Activated B cell treated with CpG ODN at 0.5 μM for 24 hours (primary cell): ENCODE measurements at regions not wholly inside any gene's neighbourhood (a gene's known extent, or its start where the extent isn't known, plus 50 kb on each side); places are given as distances from the start of the nearest gene placed in this dataset.
"Not testable (repeated sequence)": the region's sequence is repeated elsewhere in the genome, so short reads cannot be mapped to it uniquely, and the experiment has no call there.

Source experiments
- ATAC-seq: fragments of 200-7000 bp; cut with Tn5 transposase; one replicate; pipeline ENCODE4 v1.10.0; 2021; ENCODE audit warnings: low read depth, mild to moderate bottlenecking, moderate library complexity
- CTCF ChIA-PET: fragments of 350-600 bp; sonication (Branson Sonifier 250); formaldehyde crosslinking; loops from one replicate; lab custom pipeline; 2021; ENCODE audit warnings: antibody characterized with exemption; lab: Charles Lee
- POLR2A ChIA-PET: fragments of 350-600 bp; sonication (Branson Sonifier 250); formaldehyde crosslinking; loops from one replicate; lab custom pipeline; 2021; ENCODE audit warnings: antibody characterized with exemption; lab: Charles Lee
- DNase-seq: peaks from one replicate; pipeline ENCODE4 v3.0.0; 2022
- H3K27ac Mint-ChIP-seq: one replicate; pipeline ENCODE4 v1.8.0; 2020; ENCODE audit warnings: mixed read lengths
- H3K27me3 Mint-ChIP-seq: one replicate; pipeline ENCODE4 v1.8.0; 2021; ENCODE audit warnings: mixed read lengths
- H3K36me3 Mint-ChIP-seq: one replicate; pipeline ENCODE4 v1.8.0; 2021; ENCODE audit warnings: low read depth, mixed read lengths
- H3K4me1 Mint-ChIP-seq: one replicate; pipeline ENCODE4 v1.8.0; 2021; ENCODE audit warnings: mixed read lengths
- H3K4me3 Mint-ChIP-seq: one replicate; pipeline ENCODE4 v1.8.0; 2020; ENCODE audit warnings: mild to moderate bottlenecking, mixed read lengths
- H3K9me3 Mint-ChIP-seq: one replicate; pipeline ENCODE4 v1.8.0; 2020; ENCODE audit warnings: mixed read lengths
- intact Hi-C: fragments of 100-400 bp; cut with micrococcal nuclease; formaldehyde crosslinking; loops from one replicate; pipeline ENCODE4 v1.15.1; 2024
- TF ChIP-seq, protein P1 (sequence below): fragments of 200-600 bp; IDR thresholded peaks from one replicate; pipeline ENCODE4 v1.8.0; 2022; ENCODE audit warnings: antibody characterized with exemption, mild to moderate bottlenecking

DNA sequence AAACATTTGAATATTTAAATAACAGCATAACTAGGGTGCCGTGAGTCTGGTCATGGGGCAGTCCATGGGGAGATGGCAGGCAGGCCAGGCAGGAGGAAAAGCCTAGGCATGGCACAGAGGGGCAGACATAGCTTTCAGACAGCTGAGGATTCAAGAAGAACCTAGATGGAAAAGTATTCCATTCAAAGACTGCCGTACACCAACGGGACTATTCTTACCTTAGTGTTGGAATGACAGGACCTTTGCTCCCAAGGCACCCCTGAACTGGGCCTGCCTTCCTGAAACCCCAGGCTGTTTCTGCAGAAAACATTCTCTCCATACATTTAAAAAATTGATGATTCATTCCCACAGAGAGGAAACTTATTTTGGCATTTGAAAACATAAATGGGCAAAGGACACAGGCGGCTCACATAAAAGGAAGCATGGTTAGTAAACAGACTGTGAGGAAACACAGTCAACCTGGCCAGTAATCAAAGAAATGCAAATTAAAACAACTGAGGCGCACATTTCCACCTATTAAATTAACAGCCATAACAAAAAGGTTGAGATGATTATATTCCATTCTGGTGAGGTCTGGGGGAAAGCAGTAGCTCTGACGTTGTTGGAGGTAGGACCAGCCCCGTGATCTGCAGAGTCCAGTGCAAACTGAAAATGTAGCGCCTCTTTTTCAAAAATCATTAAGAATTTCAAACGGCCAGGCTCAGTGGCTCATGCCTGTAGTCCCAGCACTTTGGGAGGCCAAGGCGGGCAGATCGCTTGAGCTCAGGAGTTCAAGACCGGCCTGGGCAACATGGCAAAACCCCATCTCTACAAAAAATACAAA lies 71.3 kb upstream of the SMAD3 start:
- ChIA-PET POLR2A (no interaction called here), CTCF (no interaction called here)
- DNase-seq, result no peak
- no peaks in the 10 kb centered on the region for H3K36me3 Mint-ChIP-seq
- TF ChIP-seq, protein P1, sequence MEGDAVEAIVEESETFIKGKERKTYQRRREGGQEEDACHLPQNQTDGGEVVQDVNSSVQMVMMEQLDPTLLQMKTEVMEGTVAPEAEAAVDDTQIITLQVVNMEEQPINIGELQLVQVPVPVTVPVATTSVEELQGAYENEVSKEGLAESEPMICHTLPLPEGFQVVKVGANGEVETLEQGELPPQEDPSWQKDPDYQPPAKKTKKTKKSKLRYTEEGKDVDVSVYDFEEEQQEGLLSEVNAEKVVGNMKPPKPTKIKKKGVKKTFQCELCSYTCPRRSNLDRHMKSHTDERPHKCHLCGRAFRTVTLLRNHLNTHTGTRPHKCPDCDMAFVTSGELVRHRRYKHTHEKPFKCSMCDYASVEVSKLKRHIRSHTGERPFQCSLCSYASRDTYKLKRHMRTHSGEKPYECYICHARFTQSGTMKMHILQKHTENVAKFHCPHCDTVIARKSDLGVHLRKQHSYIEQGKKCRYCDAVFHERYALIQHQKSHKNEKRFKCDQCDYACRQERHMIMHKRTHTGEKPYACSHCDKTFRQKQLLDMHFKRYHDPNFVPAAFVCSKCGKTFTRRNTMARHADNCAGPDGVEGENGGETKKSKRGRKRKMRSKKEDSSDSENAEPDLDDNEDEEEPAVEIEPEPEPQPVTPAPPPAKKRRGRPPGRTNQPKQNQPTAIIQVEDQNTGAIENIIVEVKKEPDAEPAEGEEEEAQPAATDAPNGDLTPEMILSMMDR, result no peak
- peaks cover 3% of the 10 kb centered on the region for H3K9me3 Mint-ChIP-seq
- ATAC-seq, result no peak
- peaks cover 4% of the 10 kb centered on the region for H3K27me3 Mint-ChIP-seq
- intact Hi-C loops, result no loop called here
- no peak overlapping the region for H3K27ac Mint-ChIP-seq
- peaks cover 5% of the 10 kb centered on the region for H3K4me1 Mint-ChIP-seq
- H3K4me3 Mint-ChIP-seq, result no peak overlapping the region

DNA sequence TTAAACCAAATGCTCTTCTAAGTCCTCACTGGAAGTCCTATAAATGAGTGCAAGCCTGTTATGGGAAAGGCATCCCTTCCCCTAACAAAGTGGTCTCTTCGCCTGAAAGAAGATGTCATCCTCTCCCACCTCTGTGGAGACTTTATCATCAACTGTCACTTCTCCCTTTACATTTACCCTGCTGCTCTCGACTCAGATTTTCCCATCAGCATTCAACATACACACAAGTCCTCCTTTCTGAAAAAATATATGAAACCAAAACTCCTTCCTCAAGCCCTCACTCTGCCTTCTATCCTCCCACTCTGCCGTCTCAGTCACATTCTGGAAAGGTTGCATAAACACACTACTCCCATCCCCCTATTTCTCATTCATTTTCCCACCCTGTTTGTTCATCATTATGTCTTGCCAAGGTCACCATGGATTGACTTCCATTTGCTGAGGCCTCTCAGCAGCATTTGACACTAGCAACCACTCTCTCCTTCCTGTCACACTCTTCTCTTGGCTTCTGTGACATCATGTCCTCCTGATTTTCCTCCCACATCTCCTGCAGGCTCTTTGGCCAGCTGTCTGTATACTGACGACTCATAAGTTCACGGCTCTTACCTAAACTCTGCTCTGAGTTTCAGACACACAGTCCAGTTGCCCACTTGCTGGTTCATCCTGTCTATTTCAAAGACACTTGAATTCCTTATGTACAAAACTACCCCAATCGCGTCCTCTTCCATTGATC lies 70.3 kb upstream of the SMAD3 start:
- H3K36me3 Mint-ChIP-seq, result no peaks in the 10 kb centered on the region
- DNase-seq (no peak), ATAC-seq (no peak)
- H3K4me1 Mint-ChIP-seq, result peaks cover 9% of the 10 kb centered on the region
- peaks cover 1% of the 10 kb centered on the region for H3K27me3 Mint-ChIP-seq
- intact Hi-C loops, result no loop called here
- TF ChIP-seq, protein P1, result no peak
- H3K27ac Mint-ChIP-seq, result no peak overlapping the region
- POLR2A ChIA-PET, result no interaction called here
- no peak overlapping the region for H3K4me3 Mint-ChIP-seq
- CTCF ChIA-PET, result no interaction called here
- peaks cover 2% of the 10 kb centered on the region for H3K9me3 Mint-ChIP-seq

DNA sequence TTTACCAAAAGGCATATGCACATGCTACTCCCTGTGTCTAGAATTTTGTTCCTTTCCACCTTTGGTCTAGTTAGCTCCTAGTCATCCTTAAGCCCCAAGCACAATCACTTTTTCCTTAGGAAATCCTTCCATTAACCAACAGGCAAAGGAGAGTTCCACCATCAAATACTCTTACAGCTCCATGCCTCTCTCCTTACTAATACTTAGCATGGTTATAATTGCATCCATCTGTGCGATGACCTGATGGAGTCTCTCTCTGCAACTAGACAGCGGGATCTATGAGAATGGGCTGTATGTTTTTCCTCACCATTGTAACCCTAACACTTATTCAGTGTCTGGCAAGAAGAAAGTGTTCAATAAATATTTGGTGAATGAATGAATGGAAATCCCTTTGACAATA lies 69.3 kb upstream of the SMAD3 start:
- Mint-ChIP-seq H3K27ac (no peak overlapping the region), H3K36me3 (no peaks in the 10 kb centered on the region), H3K9me3 (peaks cover 2% of the 10 kb centered on the region), H3K4me1 (peaks cover 12% of the 10 kb centered on the region), H3K27me3 (peaks cover 1% of the 10 kb centered on the region), H3K4me3 (no peak overlapping the region)
- intact Hi-C loops, result no loop called here
- TF ChIP-seq, protein P1, result no peak
- ATAC-seq (no peak), DNase-seq (no peak)
- ChIA-PET CTCF (no interaction called here), POLR2A (no interaction called here)

DNA sequence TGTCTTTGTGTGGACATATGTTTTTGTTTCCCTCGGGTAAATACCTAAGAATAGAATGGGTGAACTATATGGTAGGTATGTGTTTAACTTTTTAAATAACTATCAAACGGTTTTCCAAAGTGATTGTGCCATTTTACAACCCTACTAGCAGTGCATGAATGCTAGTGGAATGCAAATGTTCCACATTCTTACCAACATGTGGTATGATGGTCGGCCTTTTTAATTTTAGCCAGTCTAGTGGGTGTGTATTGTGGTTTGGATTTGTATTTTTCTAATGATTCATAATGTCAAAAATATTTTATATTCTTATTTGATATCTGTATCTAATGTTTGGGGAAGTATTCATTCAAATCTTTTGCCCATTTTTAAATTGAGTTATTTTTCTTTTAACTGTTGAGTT lies 68.2 kb upstream of the SMAD3 start:
- Mint-ChIP-seq H3K4me3 (no peak overlapping the region), H3K36me3 (no peaks in the 10 kb centered on the region), H3K27me3 (no peaks in the 10 kb centered on the region), H3K27ac (no peak overlapping the region), H3K9me3 (peaks cover 2% of the 10 kb centered on the region), H3K4me1 (peaks cover 12% of the 10 kb centered on the region)
- no peak for ATAC-seq
- intact Hi-C loops, result no loop called here
- ChIA-PET POLR2A (no interaction called here), CTCF (no interaction called here)
- TF ChIP-seq, protein P1, result no peak
- DNase-seq, result no peak

DNA sequence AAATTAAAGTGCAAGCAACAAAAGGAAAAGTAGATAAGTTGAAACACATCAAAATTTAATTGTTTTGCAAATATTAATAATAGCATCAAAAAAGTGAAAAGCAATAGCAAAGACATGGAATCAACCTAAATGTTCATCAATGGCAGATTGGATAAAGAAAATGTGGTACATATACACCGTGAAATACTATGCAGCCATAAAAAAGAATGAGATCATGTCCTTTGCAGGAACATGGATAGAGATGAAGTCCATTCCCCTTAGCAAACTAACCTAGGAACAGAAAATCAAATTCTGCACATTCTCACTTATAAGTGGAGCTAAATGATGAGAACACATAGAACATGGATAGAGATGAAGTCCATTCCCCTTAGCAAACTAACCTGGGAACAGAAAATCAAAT lies 67.2 kb upstream of the SMAD3 start:
- H3K4me1 Mint-ChIP-seq, result peaks cover 12% of the 10 kb centered on the region
- H3K9me3 Mint-ChIP-seq, H3K27ac Mint-ChIP-seq, H3K36me3 Mint-ChIP-seq, H3K27me3 Mint-ChIP-seq, DNase-seq, ATAC-seq, H3K4me3 Mint-ChIP-seq, intact Hi-C loops, CTCF ChIA-PET: not testable (repeated sequence)
- POLR2A ChIA-PET, result interaction anchor here (0.6 kb wide), 1 partner anchor 122 kb away, joined by 3 read pairs; no protein-coding TSS in a partner anchor
